OCI-LY7 (cell line): ENCODE measurements at regions not wholly inside any gene's neighbourhood (a gene's known extent, or its start where the extent isn't known, plus 50 kb on each side); places are given as distances from the start of the nearest gene placed in this dataset.

Source experiments
- EZH2phosphoT487 ChIP-seq: fragments of 200-600 bp; sonication (generic); IDR thresholded peaks from 2 replicates; pipeline ENCODE4 v1.6.1; 2018; ENCODE audit warnings: low read depth, borderline replicate concordance, mild to moderate bottlenecking, mixed run types, antibody characterized with exemption, low read length, moderate library complexity, mixed read lengths
- TF ChIP-seq, protein P1 (sequence below): fragments of 200-600 bp; sonication (generic); conservative IDR thresholded peaks from 2 replicates; pipeline ENCODE4 v1.5.1; 2014; ENCODE audit warnings: mild to moderate bottlenecking, antibody characterized with exemption, low read length, moderate library complexity, mixed read lengths

DNA sequence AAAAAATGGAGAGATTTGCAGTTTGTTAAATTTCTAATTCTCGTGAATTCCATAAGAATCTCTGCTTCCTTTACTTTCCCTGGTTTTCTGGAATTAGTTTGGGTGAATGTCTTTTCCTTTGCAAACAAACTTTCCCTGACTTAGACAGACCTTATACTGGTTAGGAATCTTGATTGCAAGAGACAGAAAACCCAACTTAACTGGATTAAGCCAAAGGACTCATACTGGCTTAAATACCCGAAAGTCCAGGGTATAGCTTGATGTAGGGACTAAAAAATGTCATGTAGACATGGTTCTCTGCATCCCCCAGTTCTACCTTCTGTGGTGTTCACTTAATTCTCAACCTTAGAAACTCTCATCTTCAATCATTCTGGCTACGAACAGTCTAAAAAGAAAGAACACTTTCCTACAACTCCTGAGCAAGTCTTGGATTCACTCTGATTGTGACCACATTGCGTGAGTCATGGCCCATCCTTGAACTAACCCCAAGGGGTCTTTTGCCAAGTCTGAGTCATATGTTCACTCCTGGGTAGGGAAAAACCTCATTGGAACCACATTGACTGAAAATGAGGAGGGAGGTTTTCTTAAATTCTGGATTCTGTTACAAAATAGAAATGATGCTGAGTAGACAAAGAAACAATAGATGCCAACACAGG lies 136.0 kb upstream of the DAZL start:
- TF ChIP-seq, protein P1, sequence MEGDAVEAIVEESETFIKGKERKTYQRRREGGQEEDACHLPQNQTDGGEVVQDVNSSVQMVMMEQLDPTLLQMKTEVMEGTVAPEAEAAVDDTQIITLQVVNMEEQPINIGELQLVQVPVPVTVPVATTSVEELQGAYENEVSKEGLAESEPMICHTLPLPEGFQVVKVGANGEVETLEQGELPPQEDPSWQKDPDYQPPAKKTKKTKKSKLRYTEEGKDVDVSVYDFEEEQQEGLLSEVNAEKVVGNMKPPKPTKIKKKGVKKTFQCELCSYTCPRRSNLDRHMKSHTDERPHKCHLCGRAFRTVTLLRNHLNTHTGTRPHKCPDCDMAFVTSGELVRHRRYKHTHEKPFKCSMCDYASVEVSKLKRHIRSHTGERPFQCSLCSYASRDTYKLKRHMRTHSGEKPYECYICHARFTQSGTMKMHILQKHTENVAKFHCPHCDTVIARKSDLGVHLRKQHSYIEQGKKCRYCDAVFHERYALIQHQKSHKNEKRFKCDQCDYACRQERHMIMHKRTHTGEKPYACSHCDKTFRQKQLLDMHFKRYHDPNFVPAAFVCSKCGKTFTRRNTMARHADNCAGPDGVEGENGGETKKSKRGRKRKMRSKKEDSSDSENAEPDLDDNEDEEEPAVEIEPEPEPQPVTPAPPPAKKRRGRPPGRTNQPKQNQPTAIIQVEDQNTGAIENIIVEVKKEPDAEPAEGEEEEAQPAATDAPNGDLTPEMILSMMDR: no peak
- no peak for TF ChIP-seq EZH2phosphoT487
